ENCODE measurements at regions not wholly inside any gene's neighbourhood (a gene's known extent, or its start where the extent isn't known, plus 50 kb on each side); places are given as distances from the start of the nearest gene placed in this dataset.

- TF ChIP-seq RAD21 (conservative IDR thresholded peaks at IDR 0.05 in 1 of 2, IDR thresholded peaks at IDR 0.05 in 1 of 2) (no peak), FOSB (CRISPR knock-in tag; IDR thresholded peaks at IDR 0.05) (no peak), POLR2A (IDR thresholded peaks at IDR 0.05; ENCODE audit: low read length) (no peak), HOXB5 (CRISPR knock-in tag; IDR thresholded peaks at IDR 0.05) (no peak), HES2 (IDR thresholded peaks at IDR 0.05) (no peak), CHD2 (IDR thresholded peaks at IDR 0.05; ENCODE audit: low read length, partially characterized antibody) (no peak), HOXA7 (CRISPR knock-in tag; IDR thresholded peaks at IDR 0.05) (no peak)
- ChIA-PET POLR2A (no interaction called here), CTCF (no interaction called here)
- H3K4me3 ChIP-seq, result no peak overlapping the region
- WGBS (ENCODE audit: missing lambda C conversion rate), result 4% methylated on average over 2 of the region's 2 CpGs
- no peak for FAIRE-seq
- no peaks in the 10 kb centered on the region for H3K9me3 ChIP-seq
- no peak for DNase-seq (ENCODE audit: low read depth in 1 of 2, low spot score in 1 of 2)
- H3K27ac ChIP-seq, result no peak overlapping the region
- H3K4me2 ChIP-seq, result no peak overlapping the region
- ATAC-seq, result no peak
- no peaks in the 10 kb centered on the region for H3K4me1 ChIP-seq
Observed at GRCh38 chr11:80424012-80424695, 983.3 kb upstream of the TENM4 start.

- no peak overlapping the region for H3K4me3 ChIP-seq
- TF ChIP-seq ZFP36 (IDR thresholded peaks at IDR 0.05; ENCODE audit: borderline replicate concordance, partially characterized antibody), result no peak
- TF ChIP-seq ZNF302 (CRISPR knock-in tag; IDR thresholded peaks at IDR 0.05), result no peak
- TF ChIP-seq GATA3 (IDR thresholded peaks at IDR 0.05; ENCODE audit: borderline replicate concordance), result no peak
- TF ChIP-seq HEYL (CRISPR knock-in tag; IDR thresholded peaks at IDR 0.05), result no peak
- TF ChIP-seq RAD21 (conservative IDR thresholded peaks at IDR 0.05 in 1 of 2, IDR thresholded peaks at IDR 0.05 in 1 of 2), result no peak
- no peak for TF ChIP-seq POLR2AphosphoS2 (conservative IDR thresholded peaks at IDR 0.05; ENCODE audit: low read length)
- no peak for TF ChIP-seq RARB (CRISPR knock-in tag; IDR thresholded peaks at IDR 0.05)
- no peak for TF ChIP-seq MAZ (IDR thresholded peaks at IDR 0.05; ENCODE audit: borderline replicate concordance, low read depth, low read length)
- TF ChIP-seq REST (IDR thresholded peaks at IDR 0.05), result no peak
- TF ChIP-seq CHD2 (IDR thresholded peaks at IDR 0.05; ENCODE audit: low read length, partially characterized antibody), result no peak
- no peak for TF ChIP-seq POLR2A (IDR thresholded peaks at IDR 0.05; ENCODE audit: low read length)
- TF ChIP-seq HOXB5 (CRISPR knock-in tag; IDR thresholded peaks at IDR 0.05), result no peak
- no peak for TF ChIP-seq JUNB (IDR thresholded peaks at IDR 0.05)
- no peak for TF ChIP-seq RCOR1 (IDR thresholded peaks at IDR 0.05; ENCODE audit: low read depth, low read length)
- no peak for FAIRE-seq
- no peaks in the 10 kb centered on the region for H3K4me1 ChIP-seq
- H3K9me3 ChIP-seq, result no peaks in the 10 kb centered on the region
- no peak for ATAC-seq
- no peak overlapping the region for H3K4me2 ChIP-seq
- ChIA-PET CTCF (no interaction called here), POLR2A (no interaction called here)
- H3K27ac ChIP-seq, result no peak overlapping the region
- no peak for DNase-seq (ENCODE audit: low read depth in 1 of 2, low spot score in 1 of 2)
- 0% methylated on average over 1 of the region's 1 CpG for WGBS (ENCODE audit: missing lambda C conversion rate)
Observed at GRCh38 chr11:80420374-80420773, 979.5 kb upstream of the TENM4 start.

- CTCF ChIA-PET, result interaction anchor here (0.6 kb wide), 1 partner anchor 61 kb away, joined by 3 read pairs; no protein-coding TSS in a partner anchor
- no peak overlapping the region for H3K4me3 ChIP-seq
- no peak overlapping the region for H3K4me2 ChIP-seq
- TF ChIP-seq TFCP2L1 (CRISPR knock-in tag; IDR thresholded peaks at IDR 0.05), result no peak
- no peak for TF ChIP-seq EP300 (IDR thresholded peaks at IDR 0.05)
- TF ChIP-seq CTCF (IDR thresholded peaks at IDR 0.05), result no peak
- no peak for TF ChIP-seq SMC3 (IDR thresholded peaks at IDR 0.05)
- no peak for TF ChIP-seq HOXA7 (CRISPR knock-in tag; IDR thresholded peaks at IDR 0.05)
- TF ChIP-seq CHD2 (IDR thresholded peaks at IDR 0.05; ENCODE audit: low read length, partially characterized antibody), result no peak
- no peak for TF ChIP-seq BHLHE40 (IDR thresholded peaks at IDR 0.05; ENCODE audit: low read depth, low read length)
- no peak for TF ChIP-seq RFX5 (IDR thresholded peaks at IDR 0.05)
- no peak for TF ChIP-seq ZNF302 (CRISPR knock-in tag; IDR thresholded peaks at IDR 0.05)
- no peak for TF ChIP-seq KDM5A (IDR thresholded peaks at IDR 0.05)
- no peak for TF ChIP-seq ZC3H11A (IDR thresholded peaks at IDR 0.05)
- TF ChIP-seq POLR2A (IDR thresholded peaks at IDR 0.05; ENCODE audit: low read length), result no peak
- TF ChIP-seq FOXS1 (CRISPR knock-in tag; IDR thresholded peaks at IDR 0.05), result no peak
- POLR2A ChIA-PET, result no interaction called here
- 49% methylated on average over 2 of the region's 2 CpGs for WGBS (ENCODE audit: missing lambda C conversion rate)
- ATAC-seq, result no peak
- no peak for FAIRE-seq
- H3K9me3 ChIP-seq, result no peaks in the 10 kb centered on the region
- H3K27ac ChIP-seq, result no peak overlapping the region
- no peak for DNase-seq (ENCODE audit: low read depth in 1 of 2, low spot score in 1 of 2)
- H3K4me1 ChIP-seq, result no peaks in the 10 kb centered on the region
Observed at GRCh38 chr11:80417681-80418080, 976.9 kb upstream of the TENM4 start.
